Tibial artery (tissue), 4 donors: ENCODE measurements at regions not wholly inside any gene's neighbourhood (a gene's known extent, or its start where the extent isn't known, plus 50 kb on each side); places are given as distances from the start of the nearest gene placed in this dataset.

ENCODE experiments used
- DNase-seq, 2 donors: peaks; one replicate each; pipeline ENCODE4 v3.0.0-alpha.2; 2019
- H3K27ac ChIP-seq, 2 donors: fragments of 200-600 bp; sonication (generic) in 1 of 2; 1 replicate in 1 of 2; 2 replicates in 1 of 2; pipeline ENCODE4 v1.5.1; 2018 to 2019; ENCODE audit warnings: mild to moderate bottlenecking in 1 of 2
- H3K27me3 ChIP-seq, 2 donors: fragments of 200-600 bp; sonication (generic) in 1 of 2; one replicate each; pipeline versions ENCODE4 v1.5.1 to v1.6.0; 2016 to 2019
- H3K36me3 ChIP-seq, 3 donors: fragments of 200-600 bp; sonication (generic) in 2 of 3; one replicate each; pipeline ENCODE4 v1.5.1; 2016 to 2019; ENCODE audit warnings: mild to moderate bottlenecking in 2 of 3
- H3K4me1 ChIP-seq, 4 donors: fragments of 200-600 bp; sonication (generic) in 2 of 4; 1 replicate in 3 of 4; 2 replicates in 1 of 4; pipeline ENCODE4 v1.5.1; 2016 to 2019
- H3K4me3 ChIP-seq, 2 donors: fragments of 200-600 bp; sonication (generic) in 1 of 2; 1 replicate in 1 of 2; 2 replicates in 1 of 2; pipeline ENCODE4 v1.5.1; 2018 to 2019; ENCODE audit warnings: mild to moderate bottlenecking in 2 of 2
- H3K9me3 ChIP-seq, 3 donors: fragments of 200-600 bp; sonication (generic) in 1 of 3; one replicate each; pipeline ENCODE4 v1.5.1; 2016 to 2019
- intact Hi-C: fragments of 100-400 bp; cut with DNase I; formaldehyde crosslinking; loops from one replicate; pipeline ENCODE4 v1.15.0; 2023; ENCODE audit warnings: low total_unique reads
- TF ChIP-seq, protein P1 (sequence below), 2 experiments: fragments of 200-600 bp in 1 of 2; fragments of 450-650 bp in 1 of 2; IDR thresholded peaks; one replicate each; pipeline ENCODE4 v1.5.1; 2017 to 2019; ENCODE audit warnings: antibody characterized with exemption in 2 of 2, mild to moderate bottlenecking in 1 of 2, moderate library complexity in 1 of 2

DNA sequence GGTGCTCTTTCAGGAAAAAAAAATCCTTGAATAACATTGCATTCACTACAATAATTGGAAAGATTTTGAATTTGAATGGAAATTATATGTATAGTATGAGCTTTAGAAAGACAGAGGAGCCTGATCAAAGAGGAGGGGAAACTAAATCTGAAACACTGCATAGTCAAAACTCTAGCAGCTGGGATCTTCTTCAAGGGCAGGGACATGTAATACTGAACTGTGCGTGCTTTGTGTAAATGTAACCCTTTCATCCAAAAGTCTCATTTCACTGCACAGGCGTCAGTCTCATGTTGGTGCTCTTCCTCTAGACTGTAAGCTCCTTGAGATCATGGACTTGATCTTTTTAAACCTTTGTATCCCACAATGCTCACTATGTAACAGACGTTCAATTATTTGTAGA lies 212.0 kb upstream of the JADE1 start:
- Histone ChIP-seq H3K4me3 (no peak overlapping the region), H3K4me1 (peaks cover 0 to 29% (median 19%) of the 10 kb centered on the region in 4 donors), H3K36me3 (no peaks in the 10 kb centered on the region), H3K27ac (no peak overlapping the region), H3K9me3 (no peaks in the 10 kb centered on the region), H3K27me3 (no peaks in the 10 kb centered on the region)
- intact Hi-C loops, result no loop called here
- DNase-seq, result no peak
- TF ChIP-seq, protein P1, sequence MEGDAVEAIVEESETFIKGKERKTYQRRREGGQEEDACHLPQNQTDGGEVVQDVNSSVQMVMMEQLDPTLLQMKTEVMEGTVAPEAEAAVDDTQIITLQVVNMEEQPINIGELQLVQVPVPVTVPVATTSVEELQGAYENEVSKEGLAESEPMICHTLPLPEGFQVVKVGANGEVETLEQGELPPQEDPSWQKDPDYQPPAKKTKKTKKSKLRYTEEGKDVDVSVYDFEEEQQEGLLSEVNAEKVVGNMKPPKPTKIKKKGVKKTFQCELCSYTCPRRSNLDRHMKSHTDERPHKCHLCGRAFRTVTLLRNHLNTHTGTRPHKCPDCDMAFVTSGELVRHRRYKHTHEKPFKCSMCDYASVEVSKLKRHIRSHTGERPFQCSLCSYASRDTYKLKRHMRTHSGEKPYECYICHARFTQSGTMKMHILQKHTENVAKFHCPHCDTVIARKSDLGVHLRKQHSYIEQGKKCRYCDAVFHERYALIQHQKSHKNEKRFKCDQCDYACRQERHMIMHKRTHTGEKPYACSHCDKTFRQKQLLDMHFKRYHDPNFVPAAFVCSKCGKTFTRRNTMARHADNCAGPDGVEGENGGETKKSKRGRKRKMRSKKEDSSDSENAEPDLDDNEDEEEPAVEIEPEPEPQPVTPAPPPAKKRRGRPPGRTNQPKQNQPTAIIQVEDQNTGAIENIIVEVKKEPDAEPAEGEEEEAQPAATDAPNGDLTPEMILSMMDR (IDR thresholded peaks at IDR 0.05), result no peak

DNA sequence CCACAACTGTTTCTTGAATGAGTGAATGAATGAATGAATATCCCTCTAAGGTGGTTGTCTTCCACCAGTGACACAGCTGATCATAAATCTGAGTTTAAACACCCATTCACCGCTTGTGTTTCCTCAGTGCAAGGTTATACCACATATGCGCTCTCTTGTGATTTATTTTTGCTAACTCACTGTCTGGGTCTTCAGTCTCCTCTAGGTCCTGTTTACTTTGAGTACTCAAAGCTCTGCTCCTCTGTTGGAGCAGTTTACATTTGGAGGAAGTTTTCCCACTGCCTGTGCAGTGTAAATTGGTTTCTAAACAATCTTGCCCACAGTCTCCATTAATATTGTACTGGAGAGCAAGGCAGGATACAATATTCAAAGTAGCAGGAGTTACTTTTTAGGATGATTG lies 212.6 kb upstream of the JADE1 start:
- Histone ChIP-seq H3K27me3 (no peaks in the 10 kb centered on the region), H3K4me3 (no peak overlapping the region), H3K9me3 (no peaks in the 10 kb centered on the region), H3K36me3 (no peaks in the 10 kb centered on the region), H3K27ac (no peak overlapping the region), H3K4me1 (peaks cover 0 to 25% (median 18%) of the 10 kb centered on the region in 4 donors)
- DNase-seq, result no peak
- intact Hi-C loops, result no loop called here
- TF ChIP-seq, protein P1 (IDR thresholded peaks at IDR 0.05), result no peak

DNA sequence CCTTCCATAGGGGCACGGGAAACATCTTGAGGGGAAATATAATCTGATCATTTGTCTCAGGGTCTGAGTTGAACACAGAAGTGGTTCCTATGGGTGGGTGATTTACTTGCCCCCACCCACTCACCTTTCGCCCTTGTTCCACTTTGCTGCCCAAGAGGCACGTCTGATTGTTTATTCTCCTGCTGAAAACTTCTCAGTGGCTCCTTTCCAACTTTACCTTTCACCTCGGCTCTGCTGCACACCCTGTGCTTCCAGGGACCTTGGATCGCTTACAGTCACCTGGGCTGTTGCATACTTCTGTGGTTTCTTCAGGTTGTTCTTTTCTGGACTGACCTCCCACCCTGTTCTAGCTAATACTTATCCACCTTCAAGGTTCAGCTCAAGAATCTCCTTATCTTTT lies 213.4 kb upstream of the JADE1 start:
- intact Hi-C loops, result no loop called here
- no peaks in the 10 kb centered on the region for H3K27me3 ChIP-seq
- no peaks in the 10 kb centered on the region for H3K36me3 ChIP-seq
- TF ChIP-seq, protein P1 (IDR thresholded peaks at IDR 0.05), result no peak
- H3K4me3 ChIP-seq, result no peak overlapping the region
- H3K27ac ChIP-seq, result no peak overlapping the region
- H3K9me3 ChIP-seq, result no peaks in the 10 kb centered on the region
- no peak for DNase-seq
- H3K4me1 ChIP-seq, result peaks cover 0 to 18% (median 13%) of the 10 kb centered on the region in 4 donors

DNA sequence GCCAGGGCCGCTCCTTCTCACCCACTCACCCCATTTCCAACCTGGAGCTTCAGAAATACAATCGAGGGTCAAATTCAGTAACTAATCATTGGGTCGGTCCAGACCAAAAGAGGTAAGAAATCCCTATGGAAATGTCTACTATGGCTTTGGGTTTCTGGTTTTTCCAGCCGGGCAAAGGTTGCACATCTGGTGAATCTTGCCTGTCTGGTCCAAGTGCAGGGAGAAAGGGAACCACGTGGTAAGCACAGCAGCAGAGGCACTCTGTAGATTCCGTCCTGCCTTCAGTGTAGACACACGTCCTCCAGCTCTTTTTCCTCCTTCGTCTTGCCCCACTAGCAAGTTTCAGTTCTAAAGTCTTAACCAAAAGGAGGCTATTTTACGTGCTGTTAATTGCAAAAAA lies 218.0 kb upstream of the JADE1 start:
- Histone ChIP-seq H3K27me3 (no peaks in the 10 kb centered on the region), H3K27ac (no peak overlapping the region), H3K4me3 (no peak overlapping the region), H3K4me1 (no peaks in the 10 kb centered on the region), H3K36me3 (no peaks in the 10 kb centered on the region), H3K9me3 (no peaks in the 10 kb centered on the region)
- TF ChIP-seq, protein P1 (IDR thresholded peaks at IDR 0.05), result no peak
- no peak for DNase-seq
- intact Hi-C loops, result no loop called here

DNA sequence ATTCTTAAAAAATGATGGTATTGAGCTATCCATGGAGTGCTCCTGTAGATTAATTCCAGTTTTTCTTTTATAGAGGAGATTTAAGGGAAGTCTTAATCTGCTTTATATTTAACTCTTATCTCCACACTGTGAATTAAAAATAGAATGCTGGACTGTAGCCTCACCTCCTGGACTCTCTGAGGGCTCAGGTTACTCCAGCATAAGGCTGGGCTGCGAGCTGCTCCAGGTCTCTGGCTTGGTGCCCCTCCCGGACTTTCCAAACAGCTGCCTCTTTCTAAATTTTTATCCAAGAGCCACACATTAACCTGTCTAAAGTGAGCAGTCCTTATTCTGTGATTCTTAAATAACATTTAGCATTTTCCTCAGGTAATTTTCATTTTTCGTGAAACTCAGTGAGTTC lies 218.7 kb upstream of the JADE1 start:
- no peak overlapping the region for H3K27ac ChIP-seq
- H3K4me1 ChIP-seq, result no peaks in the 10 kb centered on the region
- no peaks in the 10 kb centered on the region for H3K9me3 ChIP-seq
- no peaks in the 10 kb centered on the region for H3K27me3 ChIP-seq
- TF ChIP-seq, protein P1 (IDR thresholded peaks at IDR 0.05), result no peak
- DNase-seq, result no peak
- no peak overlapping the region for H3K4me3 ChIP-seq
- intact Hi-C loops, result no loop called here
- no peaks in the 10 kb centered on the region for H3K36me3 ChIP-seq
